A549 (cell line): ENCODE measurements at regions not wholly inside any gene's neighbourhood (a gene's known extent, or its start where the extent isn't known, plus 50 kb on each side); places are given as distances from the start of the nearest gene placed in this dataset.
"Not testable (repeated sequence)": the region's sequence is repeated elsewhere in the genome, so short reads cannot be mapped to it uniquely, and the experiment has no call there.

ENCODE experiments used
- ATAC-seq, 2 experiments: fragments of 200-7000 bp in 1 of 2; fragments of >200 bp in 1 of 2; cut with Nextera tagmentation in 1 of 2; cut with Tn5 transposase in 1 of 2; 3 replicates each; pipeline versions ENCODE4 v1.8.0 to v1.9.1; 2018 to 2020; ENCODE audit warnings: mild to moderate bottlenecking in 1 of 2, moderate library complexity in 1 of 2
- CTCF ChIA-PET: fragments of 300-600 bp; sonication (Branson Sonifier 250); formaldehyde crosslinking; extraction: SDS; loops from one replicate; lab custom pipeline; 2021; ENCODE audit warnings: antibody characterized with exemption, inconsistent platforms; lab: Yijun Ruan, JAX
- POLR2A ChIA-PET: fragments of 350-600 bp; formaldehyde crosslinking; extraction: SDS; loops from one replicate; lab custom pipeline; 2021; ENCODE audit warnings: antibody characterized with exemption, inconsistent platforms; lab: Yijun Ruan, JAX
- DNase-seq, 2 experiments: peaks; one replicate each; pipeline versions ENCODE4 v3.0.0 to v3.0.0-alpha.2; 2011 to 2016; ENCODE audit warnings: low read depth in 1 of 2, low spot score in 1 of 2
- FAIRE-seq: peaks from 2 replicates; lab custom pipeline; 2011; peaks lifted over from hg19 to GRCh38; lab: Jason Lieb, UNC
- H3K27ac ChIP-seq, 2 experiments: fragments of >200 bp; sonication (Bioruptor Twin); formaldehyde crosslinking; 3 replicates each; pipeline ENCODE4 v1.5.1; 2016 to 2017
- H3K4me1 ChIP-seq: fragments of >200 bp; sonication (Bioruptor Twin); formaldehyde crosslinking; 3 replicates; pipeline ENCODE4 v1.6.1; 2016
- H3K4me2 ChIP-seq: fragments of >200 bp; sonication (Bioruptor Twin); formaldehyde crosslinking; 3 replicates; pipeline ENCODE4 v1.6.1; 2016
- H3K4me3 ChIP-seq: fragments of >200 bp; sonication (Bioruptor Twin); formaldehyde crosslinking; 3 replicates; pipeline ENCODE4 v1.5.1; 2016
- H3K9me3 ChIP-seq: fragments of >200 bp; sonication (Bioruptor Twin); formaldehyde crosslinking; 3 replicates; pipeline ENCODE4 v1.6.1; 2016
- CBX2 ChIP-seq: fragments of 200-600 bp; sonication (generic); IDR thresholded peaks from 2 replicates; pipeline ENCODE4 v1.6.1; 2016; ENCODE audit warnings: low read depth, mild to moderate bottlenecking, borderline replicate concordance
- CEBPB ChIP-seq, 2 experiments: fragments of >200 bp in 1 of 2; sonication (Bioruptor Twin) in 1 of 2; formaldehyde crosslinking in 1 of 2; IDR thresholded peaks; 2 replicates each; pipeline ENCODE4 v1.6.1; 2012 to 2016
- CHD4 ChIP-seq: fragments of 200-600 bp; sonication (generic); IDR thresholded peaks from 2 replicates; pipeline ENCODE4 v1.6.1; 2016; ENCODE audit warnings: antibody characterized with exemption, mild to moderate bottlenecking, borderline replicate concordance
- EHMT2 ChIP-seq: fragments of 200-600 bp; sonication (generic); IDR thresholded peaks from 2 replicates; pipeline ENCODE4 v1.6.1; 2016; ENCODE audit warnings: antibody characterized with exemption, low read depth, mild to moderate bottlenecking, moderate library complexity
- EP300 ChIP-seq, 2 experiments: fragments of >200 bp; sonication (Bioruptor Twin); formaldehyde crosslinking; IDR thresholded peaks; 2 replicates in 1 of 2; 3 replicates in 1 of 2; pipeline ENCODE4 v1.6.1; 2016 to 2017
- ESRRA ChIP-seq: fragments of 150-350 bp; IDR thresholded peaks from 2 replicates; pipeline ENCODE4 v1.6.1; 2014; ENCODE audit warnings: mild to moderate bottlenecking, low read length, borderline replicate concordance
- FOSB ChIP-seq: fragments of 250-450 bp; sonication (Bioruptor Pico); IDR thresholded peaks from 2 replicates; pipeline ENCODE4 v1.5.0; 2020; ENCODE audit warnings: mild to moderate bottlenecking, moderate library complexity
- FOSL2 ChIP-seq, 2 experiments: fragments of 450-650 bp in 1 of 2; fragments of >200 bp in 1 of 2; sonication (Bioruptor Twin) in 1 of 2; formaldehyde crosslinking; IDR thresholded peaks; 2 replicates each; pipeline versions ENCODE4 v1.5.0 to v1.6.1; 2016 to 2020; ENCODE audit warnings: mild to moderate bottlenecking in 1 of 2, moderate library complexity in 1 of 2
- GATA3 ChIP-seq: IDR thresholded peaks from 2 replicates; pipeline ENCODE4 v1.6.1; 2012; ENCODE audit warnings: borderline replicate concordance
- HOXB13 ChIP-seq: fragments of 250-450 bp; sonication (Bioruptor Pico); IDR thresholded peaks from 2 replicates; pipeline ENCODE4 v1.5.0; 2020; ENCODE audit warnings: low read depth, mild to moderate bottlenecking, moderate library complexity
- HOXB5 ChIP-seq: fragments of 250-450 bp; sonication (Bioruptor Pico); IDR thresholded peaks from 2 replicates; pipeline ENCODE4 v1.5.0; 2020; ENCODE audit warnings: mild to moderate bottlenecking, moderate library complexity
- JUN ChIP-seq, 2 experiments: fragments of >200 bp; sonication (Bioruptor Twin); formaldehyde crosslinking; IDR thresholded peaks; 2 replicates in 1 of 2; 3 replicates in 1 of 2; pipeline ENCODE4 v1.6.1; 2016 to 2017
- JUNB ChIP-seq: fragments of >200 bp; sonication (Bioruptor Twin); formaldehyde crosslinking; IDR thresholded peaks from 2 replicates; pipeline ENCODE4 v1.6.1; 2016
- KDM5A ChIP-seq: fragments of 200-600 bp; sonication (generic); IDR thresholded peaks from 2 replicates; pipeline ENCODE4 v1.6.1; 2016; ENCODE audit warnings: antibody characterized with exemption, mild to moderate bottlenecking
- MYC ChIP-seq: IDR thresholded peaks from 2 replicates; pipeline ENCODE4 v1.6.1; 2012; ENCODE audit warnings: mild to moderate bottlenecking, inconsistent platforms, low read length, improper control_type of control experiment, borderline replicate concordance
- NFE2L2 ChIP-seq: fragments of 150-350 bp; conservative IDR thresholded peaks from 2 replicates; pipeline ENCODE4 v1.6.1; 2014; ENCODE audit warnings: low read length
- NR3C1 ChIP-seq: fragments of >200 bp; sonication (Bioruptor Twin); formaldehyde crosslinking; IDR thresholded peaks from 3 replicates; pipeline ENCODE4 v1.6.1; 2017
- RARB ChIP-seq: fragments of 250-450 bp; sonication (Bioruptor Pico); IDR thresholded peaks from 2 replicates; pipeline ENCODE4 v1.8.0; 2021; ENCODE audit warnings: mild to moderate bottlenecking, moderate library complexity
- RCOR1 ChIP-seq: fragments of 150-350 bp; IDR thresholded peaks from 2 replicates; pipeline ENCODE4 v1.6.1; 2014; ENCODE audit warnings: antibody characterized with exemption, low read length, low read depth
- RFX5 ChIP-seq: fragments of 450-650 bp; IDR thresholded peaks from 2 replicates; pipeline ENCODE4 v1.7.1; 2014; ENCODE audit warnings: antibody characterized with exemption, mild to moderate bottlenecking, moderate library complexity
- RNF2 ChIP-seq: fragments of 200-600 bp; sonication (generic); IDR thresholded peaks from 2 replicates; pipeline ENCODE4 v1.6.1; 2016; ENCODE audit warnings: low read depth, mild to moderate bottlenecking, antibody characterized with exemption, moderate library complexity, borderline replicate concordance
- ZFP36 ChIP-seq: fragments of 450-650 bp; IDR thresholded peaks from 2 replicates; pipeline ENCODE4 v1.6.1; 2014; ENCODE audit warnings: borderline replicate concordance; ENCODE audit not compliant: partially characterized antibody
- ZNF302 ChIP-seq: fragments of 250-450 bp; sonication (Bioruptor Pico); IDR thresholded peaks from 2 replicates; pipeline ENCODE4 v1.9.0; 2021; ENCODE audit warnings: inconsistent platforms, mild to moderate bottlenecking, moderate library complexity
- WGBS: methylation state at CpG from one replicate; pipeline ENCODE4 v1.1.6; 2017; ENCODE audit errors: missing lambda C conversion rate; 5-methylcytosine and 5-hydroxymethylcytosine counted together
- TF ChIP-seq, protein P1 (sequence below): fragments of >200 bp; sonication (Bioruptor Twin); formaldehyde crosslinking; IDR thresholded peaks from 3 replicates; pipeline ENCODE4 v1.6.1; 2016
- TF ChIP-seq, protein P2 (sequence below): fragments of >200 bp; sonication (Bioruptor Twin); formaldehyde crosslinking; IDR thresholded peaks from 2 replicates; pipeline ENCODE4 v1.6.1; 2016
- TF ChIP-seq, protein P3 (sequence below): IDR thresholded peaks from 2 replicates; pipeline ENCODE4 v1.6.1; 2012
- TF ChIP-seq, protein P4 (sequence below): fragments of 450-650 bp; IDR thresholded peaks from 2 replicates; pipeline ENCODE4 v1.6.1; 2014; ENCODE audit warnings: antibody characterized with exemption

DNA sequence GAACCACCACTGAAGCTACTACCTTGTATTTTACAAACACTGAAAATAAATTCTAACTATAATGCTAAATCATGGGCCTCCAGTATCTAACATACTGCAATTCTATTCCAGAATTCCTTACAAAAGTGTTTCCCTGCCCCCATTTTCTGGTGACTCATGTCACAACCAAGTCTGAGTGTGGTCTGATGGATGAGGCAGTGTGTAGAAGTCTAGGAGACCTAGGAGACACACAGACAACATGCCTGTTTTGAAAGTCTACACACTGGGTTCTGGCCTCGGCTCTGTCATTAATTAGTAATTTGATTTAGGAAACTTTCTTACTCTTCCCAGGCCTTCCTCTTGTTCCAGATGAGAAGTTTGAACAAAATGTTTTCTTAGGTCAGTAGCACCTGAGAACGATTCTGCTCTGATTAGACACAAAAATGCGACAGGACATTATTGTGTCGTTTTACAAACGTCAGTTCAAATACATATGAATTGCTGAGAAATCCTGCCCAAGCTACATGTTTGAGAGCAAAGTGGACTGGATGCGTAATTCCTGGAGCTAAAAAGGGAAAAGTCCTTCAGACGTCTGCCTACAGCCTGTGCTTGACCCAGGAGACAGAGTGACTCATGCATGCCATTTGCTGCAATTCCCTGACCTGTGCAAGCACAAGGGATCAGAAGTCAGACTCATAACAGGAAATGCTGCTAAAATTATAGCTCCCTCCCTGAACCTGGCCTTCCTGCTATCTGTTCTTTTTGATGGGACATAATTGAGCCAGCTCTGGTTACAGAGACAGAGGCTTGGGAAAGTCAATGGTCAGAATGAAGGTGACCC lies 494.4 kb downstream of the SOX11 start:
- H3K4me2 ChIP-seq, result peak overlapping the region; percentile 54
- DNase-seq, result peak; percentile 33 to 88
- 2% methylated on average over 7 of the region's 7 CpGs for WGBS

DNA sequence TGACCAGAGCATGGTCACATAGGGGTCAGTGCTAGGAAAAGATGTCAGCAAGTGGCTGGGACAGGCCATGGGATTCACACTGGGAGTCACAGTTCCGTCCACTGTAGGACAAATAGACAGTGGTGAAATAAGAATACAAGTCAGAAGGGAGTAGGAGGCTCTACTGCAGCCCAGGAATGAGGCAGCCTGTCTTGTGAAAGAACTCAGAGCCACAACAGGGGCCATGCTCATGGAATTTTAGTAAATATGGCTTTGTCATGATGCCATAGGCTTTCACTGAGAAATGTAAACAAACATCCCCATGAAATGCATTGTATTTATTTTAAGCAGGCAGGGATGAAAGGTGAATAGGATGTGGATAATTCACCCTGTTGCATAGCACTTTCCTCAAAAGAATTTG lies 504.3 kb downstream of the SOX11 start:
- WGBS, result 13% methylated on average over 1 of the region's 1 CpG
- 0 out of 6 replicates have a peak, but pooled peaks of 1 of the 2 experiments have one; percentile 23 for ATAC-seq
- peak in 1 of 2 experiments; percentile 22 for DNase-seq

More for the DNA sequence above, 494.4 kb downstream of the SOX11 start:
- ChIA-PET CTCF (interaction anchor here (1.2 kb wide), 1 partner anchor 34 kb away, joined by 3 read pairs; no protein-coding TSS in a partner anchor), POLR2A (no interaction called here)
- Histone ChIP-seq H3K9me3 (no peaks in the 10 kb centered on the region), H3K27ac (peak overlapping the region; percentile 73), H3K4me1 (peaks cover 20% of the 10 kb centered on the region; the same call in 2 of the 3 replicates), H3K4me3 (no peak overlapping the region)
- ATAC-seq (peak; percentile 97), FAIRE-seq (peak; percentile 93)
- TF ChIP-seq RARB (no peak), NR3C1 (no peak), FOSL2 (IDR thresholded peaks at IDR 0.05) (peak; percentile 54), FOSL2 (CRISPR knock-in tag; IDR thresholded peaks at IDR 0.05) (peak; percentile 76), JUN (IDR thresholded peaks at IDR 0.05) (peak; percentile 39 to 63; a peak in 1 of 5 replicates), EP300 (IDR thresholded peaks at IDR 0.05) (peak in 1 of 2 experiments; percentile 20; a peak in 1 of 5 replicates), RCOR1 (no peak), RFX5 (no peak), GATA3 (peak; percentile 51; the same call in 1 of the 2 replicates), JUNB (peak; percentile 49), CEBPB (IDR thresholded peaks at IDR 0.05) (peak in 1 of 2 experiments; percentile 58; a peak in 2 of 4 replicates)
- TF ChIP-seq, protein P1, sequence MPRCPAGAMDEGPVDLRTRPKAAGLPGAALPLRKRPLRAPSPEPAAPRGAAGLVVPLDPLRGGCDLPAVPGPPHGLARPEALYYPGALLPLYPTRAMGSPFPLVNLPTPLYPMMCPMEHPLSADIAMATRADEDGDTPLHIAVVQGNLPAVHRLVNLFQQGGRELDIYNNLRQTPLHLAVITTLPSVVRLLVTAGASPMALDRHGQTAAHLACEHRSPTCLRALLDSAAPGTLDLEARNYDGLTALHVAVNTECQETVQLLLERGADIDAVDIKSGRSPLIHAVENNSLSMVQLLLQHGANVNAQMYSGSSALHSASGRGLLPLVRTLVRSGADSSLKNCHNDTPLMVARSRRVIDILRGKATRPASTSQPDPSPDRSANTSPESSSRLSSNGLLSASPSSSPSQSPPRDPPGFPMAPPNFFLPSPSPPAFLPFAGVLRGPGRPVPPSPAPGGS, result no peak
- TF ChIP-seq, protein P2, sequence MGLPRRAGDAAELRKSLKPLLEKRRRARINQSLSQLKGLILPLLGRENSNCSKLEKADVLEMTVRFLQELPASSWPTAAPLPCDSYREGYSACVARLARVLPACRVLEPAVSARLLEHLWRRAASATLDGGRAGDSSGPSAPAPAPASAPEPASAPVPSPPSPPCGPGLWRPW, result 0 out of 2 replicates have a peak, but pooled peaks have one; percentile 39
- TF ChIP-seq, protein P3, sequence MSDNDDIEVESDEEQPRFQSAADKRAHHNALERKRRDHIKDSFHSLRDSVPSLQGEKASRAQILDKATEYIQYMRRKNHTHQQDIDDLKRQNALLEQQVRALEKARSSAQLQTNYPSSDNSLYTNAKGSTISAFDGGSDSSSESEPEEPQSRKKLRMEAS, result peak; percentile 50; the same call in 1 of the 2 replicates

DNA sequence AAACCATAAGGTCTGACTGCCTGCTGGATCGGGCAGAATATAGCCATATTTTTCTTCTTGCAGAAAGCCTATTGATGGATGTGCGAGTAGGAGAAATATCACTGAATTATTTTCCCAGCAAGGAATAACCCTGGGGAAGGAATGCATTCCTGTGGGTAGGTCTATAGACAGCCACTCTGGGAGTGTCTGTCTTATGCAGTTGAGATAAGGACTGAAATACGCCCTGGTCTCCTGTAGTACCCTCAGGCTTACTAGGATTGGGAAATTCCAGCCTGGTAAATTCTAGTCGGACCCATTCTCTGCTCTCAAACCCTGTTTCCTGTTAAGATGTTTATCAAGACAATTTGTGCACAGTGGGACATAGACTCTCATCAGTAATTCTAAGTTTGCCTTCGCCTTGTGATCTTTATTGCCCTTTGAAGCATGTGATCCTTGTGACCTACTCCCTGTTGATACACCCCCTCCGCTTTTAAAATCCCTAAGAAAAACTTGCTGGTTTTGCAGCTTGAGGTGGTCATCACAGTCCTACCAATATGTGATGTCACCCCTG lies 506.3 kb downstream of the SOX11 start:
- CTCF ChIA-PET, result not testable (repeated sequence)

More for the DNA sequence above, 504.3 kb downstream of the SOX11 start:
- no peak for FAIRE-seq
- Histone ChIP-seq H3K27ac (no peak overlapping the region), H3K4me3 (no peak overlapping the region), H3K9me3 (peaks cover 3% of the 10 kb centered on the region; the same call in 1 of the 3 replicates), H3K4me1 (no peaks in the 10 kb centered on the region), H3K4me2 (no peak overlapping the region)
- ChIA-PET POLR2A (no interaction called here), CTCF (no interaction called here)
- no peak for TF ChIP-seq FOSB
- TF ChIP-seq HOXB13 (CRISPR knock-in tag), result no peak
- TF ChIP-seq MYC, result no peak
- TF ChIP-seq, protein P2, result no peak
- TF ChIP-seq CHD4, result no peak
- TF ChIP-seq NR3C1, result no peak
- TF ChIP-seq NFE2L2, result no peak
- no peak for TF ChIP-seq ZNF302 (CRISPR knock-in tag)
- TF ChIP-seq RFX5, result no peak
- TF ChIP-seq CBX2, result no peak
- TF ChIP-seq HOXB5 (CRISPR knock-in tag), result no peak
- TF ChIP-seq, protein P3, result no peak
- no peak for TF ChIP-seq KDM5A
- no peak for TF ChIP-seq ZFP36
- no peak for TF ChIP-seq EHMT2
- TF ChIP-seq RNF2, result no peak
- TF ChIP-seq, protein P4, sequence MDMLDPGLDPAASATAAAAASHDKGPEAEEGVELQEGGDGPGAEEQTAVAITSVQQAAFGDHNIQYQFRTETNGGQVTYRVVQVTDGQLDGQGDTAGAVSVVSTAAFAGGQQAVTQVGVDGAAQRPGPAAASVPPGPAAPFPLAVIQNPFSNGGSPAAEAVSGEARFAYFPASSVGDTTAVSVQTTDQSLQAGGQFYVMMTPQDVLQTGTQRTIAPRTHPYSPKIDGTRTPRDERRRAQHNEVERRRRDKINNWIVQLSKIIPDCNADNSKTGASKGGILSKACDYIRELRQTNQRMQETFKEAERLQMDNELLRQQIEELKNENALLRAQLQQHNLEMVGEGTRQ, result no peak
- no peak for TF ChIP-seq ESRRA

More for the DNA sequence above, 506.3 kb downstream of the SOX11 start:
- DNase-seq, ATAC-seq, H3K4me3 ChIP-seq, POLR2A ChIA-PET, H3K9me3 ChIP-seq, H3K27ac ChIP-seq, H3K4me1 ChIP-seq, FAIRE-seq, H3K4me2 ChIP-seq: not testable (repeated sequence)
- 12% methylated on average over 6 of the region's 6 CpGs for WGBS
